B cell (primary cell): ENCODE measurements at regions not wholly inside any gene's neighbourhood (a gene's known extent, or its start where the extent isn't known, plus 50 kb on each side); places are given as distances from the start of the nearest gene placed in this dataset.

ENCODE experiments used
- ATAC-seq: fragments of 200-7000 bp; cut with Tn5 transposase; one replicate; pipeline ENCODE4 v1.10.0; 2021; ENCODE audit warnings: low read depth, mild to moderate bottlenecking, moderate number of reproducible peaks, moderate library complexity
- CTCF ChIA-PET: fragments of 350-600 bp; sonication (Branson Sonifier 250); formaldehyde crosslinking; loops from one replicate; lab custom pipeline; 2021; ENCODE audit warnings: antibody characterized with exemption, inconsistent platforms; lab: Charles Lee
- POLR2A ChIA-PET: fragments of 350-600 bp; sonication (Branson Sonifier 250); formaldehyde crosslinking; loops from one replicate; lab custom pipeline; 2021; ENCODE audit warnings: antibody characterized with exemption; lab: Charles Lee
- DNase-seq: peaks from one replicate; pipeline ENCODE4 v3.0.0; 2013
- H2AFZ ChIP-seq: 2 replicates; pipeline ENCODE4 v1.6.1; 2012; ENCODE audit warnings: mild to moderate bottlenecking, low read depth, low read length; ENCODE audit not compliant: insufficient read depth, poor library complexity, severe bottlenecking
- H3K27ac ChIP-seq, 2 donors: 1 replicate in 1 of 2; 2 replicates in 1 of 2; pipeline ENCODE4 v1.5.1; 2012 to 2013; ENCODE audit warnings: low read length in 2 of 2, mild to moderate bottlenecking in 2 of 2, moderate library complexity in 1 of 2
- H3K27me3 ChIP-seq, 4 experiments: fragments of 200-600 bp in 1 of 4; sonication (generic) in 1 of 4; replicated peaks in 1 of 4; 1 replicate in 2 of 4; 2 replicates in 2 of 4; pipeline versions ENCODE4 v1.6.1 to v1.7.0; 2013 to 2016; ENCODE audit warnings: low read length in 3 of 4, mild to moderate bottlenecking in 2 of 4, mixed read lengths in 1 of 4, moderate library complexity in 1 of 4; ENCODE audit not compliant: insufficient read depth in 4 of 4, control insufficient read depth in 3 of 4; ENCODE audit errors: control extremely low read depth in 1 of 4
- H3K36me3 ChIP-seq, 2 experiments: replicated peaks in 1 of 2; 1 replicate in 1 of 2; 2 replicates in 1 of 2; pipeline versions ENCODE4 v1.6.1 to v1.7.1; 2013; ENCODE audit warnings: low read length in 1 of 2; ENCODE audit not compliant: insufficient read depth in 2 of 2, control insufficient read depth in 1 of 2; ENCODE audit errors: control extremely low read depth in 1 of 2, extremely low read depth in 1 of 2
- H3K4me1 ChIP-seq, 2 donors: fragments of 200-600 bp in 1 of 2; sonication (generic) in 1 of 2; 1 replicate in 1 of 2; 2 replicates in 1 of 2; pipeline versions ENCODE4 v1.5.1 to v1.6.1; 2013 to 2017; ENCODE audit warnings: low read length in 2 of 2; ENCODE audit not compliant: control insufficient read depth in 2 of 2, insufficient read depth in 2 of 2
- H3K4me2 ChIP-seq: replicated peaks from 2 replicates; pipeline ENCODE3; 2012; ENCODE audit warnings: mild to moderate bottlenecking, low read depth, low read length; ENCODE audit not compliant: poor library complexity, severe bottlenecking
- H3K4me3 ChIP-seq, 5 experiments: fragments of 200-600 bp in 1 of 5; sonication (generic) in 1 of 5; 1 replicate in 3 of 5; 2 replicates in 2 of 5; pipeline versions ENCODE4 v1.5.1 to v1.7.0; 2011 to 2016; ENCODE audit warnings: low read length in 4 of 5, mild to moderate bottlenecking in 4 of 5, low read depth in 2 of 5, control low read depth in 1 of 5, moderate library complexity in 1 of 5; ENCODE audit not compliant: insufficient read depth in 1 of 5; ENCODE audit errors: control extremely low read depth in 1 of 5, extremely low read depth in 1 of 5
- H3K79me2 ChIP-seq: fragments of 200-600 bp; sonication (generic); one replicate; pipeline ENCODE4 v1.6.0; 2016; ENCODE audit warnings: low read length; ENCODE audit not compliant: control insufficient read depth, insufficient read depth
- H3K9ac ChIP-seq: fragments of 200-600 bp; sonication (generic); 2 replicates; pipeline ENCODE4 v1.6.1; 2017; ENCODE audit warnings: mild to moderate bottlenecking, low read length, moderate library complexity
- H3K9me3 ChIP-seq, 3 donors: one replicate each; pipeline versions ENCODE4 v1.6.1 to v1.7.1; 2013; ENCODE audit warnings: low read length in 2 of 3; ENCODE audit not compliant: control insufficient read depth in 2 of 3, insufficient read depth in 1 of 3; ENCODE audit errors: control extremely low read depth in 1 of 3
- H4K20me1 ChIP-seq: 2 replicates; pipeline ENCODE4 v1.6.0; 2012; ENCODE audit warnings: mild to moderate bottlenecking, low read length; ENCODE audit not compliant: insufficient read depth, control insufficient read depth, poor library complexity, severe bottlenecking
- H3K27ac Mint-ChIP-seq: one replicate; pipeline ENCODE4 v1.8.0; 2021; ENCODE audit warnings: mixed read lengths
- H3K27me3 Mint-ChIP-seq: one replicate; pipeline ENCODE4 v1.8.0; 2021; ENCODE audit warnings: mixed read lengths
- H3K4me1 Mint-ChIP-seq: one replicate; pipeline ENCODE4 v1.8.0; 2021; ENCODE audit warnings: mixed read lengths
- H3K4me3 Mint-ChIP-seq: one replicate; pipeline ENCODE4 v1.8.0; 2021; ENCODE audit warnings: mixed read lengths
- H3K9me3 Mint-ChIP-seq: one replicate; pipeline ENCODE4 v1.8.0; 2022; ENCODE audit warnings: mixed read lengths; ENCODE audit not compliant: insufficient read depth
- EZH2 ChIP-seq: IDR thresholded peaks from 2 replicates; pipeline ENCODE4 v1.6.1; 2012; ENCODE audit warnings: borderline replicate concordance, low read depth, mild to moderate bottlenecking, moderate library complexity, low read length; ENCODE audit not compliant: insufficient read depth, poor library complexity, severe bottlenecking
- WGBS: methylation state at CpG from one replicate; pipeline ENCODE4 v1.1.5; 2013; ENCODE audit warnings: missing lambda C conversion rate; ENCODE audit not compliant: insufficient coverage; 5-methylcytosine and 5-hydroxymethylcytosine counted together
- intact Hi-C: fragments of 100-400 bp; cut with micrococcal nuclease; formaldehyde crosslinking; loops from one replicate; pipeline ENCODE4 v1.10.0; 2022
- TF ChIP-seq, protein P1 (sequence below): fragments of 200-600 bp; IDR thresholded peaks from one replicate; pipeline ENCODE4 v1.8.0; 2022; ENCODE audit warnings: antibody characterized with exemption, mild to moderate bottlenecking

DNA sequence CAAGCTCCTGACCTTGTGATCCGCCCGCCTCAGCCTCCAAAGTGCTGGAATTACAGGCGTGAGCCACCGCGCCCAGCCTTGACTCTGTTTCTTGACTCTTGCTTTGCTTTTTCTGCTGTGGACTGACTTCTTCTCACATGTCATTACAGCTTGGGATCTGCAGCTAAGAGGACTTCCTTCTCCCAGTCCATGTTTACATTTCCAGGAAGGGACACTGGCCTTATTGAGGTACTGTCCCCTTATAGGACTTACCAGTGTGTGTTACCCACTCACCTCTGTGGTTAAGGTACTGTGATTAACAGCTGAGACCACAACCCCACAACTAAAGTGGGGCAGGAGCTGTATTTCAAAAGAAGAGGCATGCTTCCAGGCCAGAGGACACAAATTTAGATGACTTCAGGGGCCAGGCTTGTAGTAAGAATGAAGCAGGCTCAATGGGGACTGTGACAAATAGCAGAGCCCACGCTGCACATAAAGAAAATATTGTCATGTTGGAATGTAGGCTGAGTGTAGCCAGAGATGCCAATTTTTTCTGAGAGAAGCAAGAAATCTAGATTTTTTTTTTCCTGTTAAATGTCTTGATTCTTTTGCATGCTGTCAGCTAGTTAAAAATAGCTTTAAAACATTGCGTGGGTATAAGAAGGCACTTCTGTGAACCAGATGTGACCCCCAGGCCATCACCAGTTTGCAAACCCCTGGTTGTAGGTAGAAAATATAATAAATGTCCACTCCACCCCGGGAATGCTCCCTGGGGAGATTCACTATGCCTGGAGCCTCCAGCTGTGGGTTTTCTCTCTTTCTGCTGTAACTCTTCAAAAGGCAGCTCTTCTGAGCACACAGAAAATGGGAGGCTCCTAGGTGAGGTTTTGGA is 75.0 kb downstream of the PTPDC1 start:
- Histone ChIP-seq H2AFZ (no peak overlapping the region), H3K9ac (no peak overlapping the region), H3K4me1 (peaks cover 16 to 17% of the 10 kb centered on the region in 2 donors), H3K36me3 (no peaks in the 10 kb centered on the region), H4K20me1 (no peaks in the 10 kb centered on the region), H3K4me3 (no peak overlapping the region), H3K4me2 (no peak overlapping the region), H3K27me3 (no peaks in the 10 kb centered on the region), H3K79me2 (no peaks in the 10 kb centered on the region), H3K27ac (no peak overlapping the region), H3K9me3 (peaks cover 0 to 7% (median 0%) of the 10 kb centered on the region in 3 donors)
- 100% methylated on average over 6 of the region's 8 CpGs for WGBS
- no peak for DNase-seq
- Mint-ChIP-seq H3K4me3 (no peak overlapping the region), H3K4me1 (peaks cover 20% of the 10 kb centered on the region), H3K27me3 (no peaks in the 10 kb centered on the region), H3K9me3 (peaks cover 2% of the 10 kb centered on the region), H3K27ac (no peak overlapping the region)
- CTCF ChIA-PET = interaction anchor here (1.5 to 3.1 kb wide), 2 partner anchors 15 to 94 kb away, joined by 5 to 10 read pairs; no protein-coding TSS in a partner anchor
- POLR2A ChIA-PET = no interaction called here
- intact Hi-C loops = no loop called here
- TF ChIP-seq EZH2 = no peak
- TF ChIP-seq, protein P1, sequence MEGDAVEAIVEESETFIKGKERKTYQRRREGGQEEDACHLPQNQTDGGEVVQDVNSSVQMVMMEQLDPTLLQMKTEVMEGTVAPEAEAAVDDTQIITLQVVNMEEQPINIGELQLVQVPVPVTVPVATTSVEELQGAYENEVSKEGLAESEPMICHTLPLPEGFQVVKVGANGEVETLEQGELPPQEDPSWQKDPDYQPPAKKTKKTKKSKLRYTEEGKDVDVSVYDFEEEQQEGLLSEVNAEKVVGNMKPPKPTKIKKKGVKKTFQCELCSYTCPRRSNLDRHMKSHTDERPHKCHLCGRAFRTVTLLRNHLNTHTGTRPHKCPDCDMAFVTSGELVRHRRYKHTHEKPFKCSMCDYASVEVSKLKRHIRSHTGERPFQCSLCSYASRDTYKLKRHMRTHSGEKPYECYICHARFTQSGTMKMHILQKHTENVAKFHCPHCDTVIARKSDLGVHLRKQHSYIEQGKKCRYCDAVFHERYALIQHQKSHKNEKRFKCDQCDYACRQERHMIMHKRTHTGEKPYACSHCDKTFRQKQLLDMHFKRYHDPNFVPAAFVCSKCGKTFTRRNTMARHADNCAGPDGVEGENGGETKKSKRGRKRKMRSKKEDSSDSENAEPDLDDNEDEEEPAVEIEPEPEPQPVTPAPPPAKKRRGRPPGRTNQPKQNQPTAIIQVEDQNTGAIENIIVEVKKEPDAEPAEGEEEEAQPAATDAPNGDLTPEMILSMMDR = no peak
- ATAC-seq = no peak
